GM12864 (cell line): ENCODE measurements at regions not wholly inside any gene's neighbourhood (a gene's known extent, or its start where the extent isn't known, plus 50 kb on each side); places are given as distances from the start of the nearest gene placed in this dataset.

Experiments
- DNase-seq: peaks from one replicate; pipeline ENCODE4 v3.0.0-alpha.2; 2011; ENCODE audit warnings: low read depth
- H3K4me3 ChIP-seq: 2 replicates; pipeline ENCODE4 v1.5.1; 2011; ENCODE audit warnings: mild to moderate bottlenecking, low read depth, low read length, control low read depth
- CTCF ChIP-seq: IDR thresholded peaks from 2 replicates; pipeline ENCODE4 v1.5.1; 2011; ENCODE audit warnings: low read depth, mild to moderate bottlenecking, moderate library complexity, low read length, control low read depth, inconsistent platforms; ENCODE audit errors: missing control alignments

- no peak overlapping the region for H3K4me3 ChIP-seq
- DNase-seq: no peak
- no peak for TF ChIP-seq CTCF
Observed at GRCh38 chr10:78434886-78435285, 401.2 kb downstream of the RPS24 start.

- H3K4me3 ChIP-seq: no peak overlapping the region
- no peak for TF ChIP-seq CTCF
- DNase-seq: no peak
Observed at GRCh38 chr10:78435484-78436221, 402.0 kb downstream of the RPS24 start.

- H3K4me3 ChIP-seq: no peak overlapping the region
- DNase-seq: no peak
- TF ChIP-seq CTCF: no peak
Observed at GRCh38 chr10:78436222-78436573, 402.5 kb downstream of the RPS24 start.

- no peak for TF ChIP-seq CTCF
- H3K4me3 ChIP-seq: no peak overlapping the region
- DNase-seq: no peak
Observed at GRCh38 chr10:78436706-78437406, 403.2 kb downstream of the RPS24 start.

GRCh38 chr10:78437407-78437768 lies 403.7 kb downstream of the RPS24 start:
- H3K4me3 ChIP-seq: no peak overlapping the region
- DNase-seq: no peak
- no peak for TF ChIP-seq CTCF

GRCh38 chr10:78437998-78438906 lies 404.6 kb downstream of the RPS24 start:
- no peak for DNase-seq
- peak; percentile 35 for TF ChIP-seq CTCF
- no peak overlapping the region for H3K4me3 ChIP-seq
